ENCODE measurements at regions not wholly inside any gene's neighbourhood (a gene's known extent, or its start where the extent isn't known, plus 50 kb on each side); places are given as distances from the start of the nearest gene placed in this dataset.

GRCh38 chr13:79859756-79860155 lies 378.8 kb downstream of the NDFIP2 start:
- TF ChIP-seq CTCF (IDR thresholded peaks at IDR 0.05) (no peak), POLR2A (IDR thresholded peaks at IDR 0.05) (no peak), POLR2AphosphoS5 (IDR thresholded peaks at IDR 0.05) (no peak)

All from prostate gland (tissue), 2 donors.